Omental fat pad (tissue), 3 donors: ENCODE measurements at regions not wholly inside any gene's neighbourhood (a gene's known extent, or its start where the extent isn't known, plus 50 kb on each side); places are given as distances from the start of the nearest gene placed in this dataset.

Experiments used
- ATAC-seq: fragments of 150-250 bp; one replicate; pipeline ENCODE4 v1.9.1; 2016; ENCODE audit warnings: mild to moderate bottlenecking, moderate library complexity; ENCODE audit not compliant: low FRiP score
- DNase-seq: peaks from one replicate; pipeline ENCODE4 v3.0.0-alpha.2; 2019; ENCODE audit warnings: low spot score
- TF ChIP-seq, protein P1 (sequence below), 3 donors: fragments of 450-650 bp; IDR thresholded peaks; one replicate each; pipeline ENCODE4 v1.5.1; 2016 to 2017; ENCODE audit warnings: antibody characterized with exemption in 3 of 3, mild to moderate bottlenecking in 3 of 3, moderate library complexity in 2 of 3

- DNase-seq (no peak), ATAC-seq (no peak)
- TF ChIP-seq, protein P1, sequence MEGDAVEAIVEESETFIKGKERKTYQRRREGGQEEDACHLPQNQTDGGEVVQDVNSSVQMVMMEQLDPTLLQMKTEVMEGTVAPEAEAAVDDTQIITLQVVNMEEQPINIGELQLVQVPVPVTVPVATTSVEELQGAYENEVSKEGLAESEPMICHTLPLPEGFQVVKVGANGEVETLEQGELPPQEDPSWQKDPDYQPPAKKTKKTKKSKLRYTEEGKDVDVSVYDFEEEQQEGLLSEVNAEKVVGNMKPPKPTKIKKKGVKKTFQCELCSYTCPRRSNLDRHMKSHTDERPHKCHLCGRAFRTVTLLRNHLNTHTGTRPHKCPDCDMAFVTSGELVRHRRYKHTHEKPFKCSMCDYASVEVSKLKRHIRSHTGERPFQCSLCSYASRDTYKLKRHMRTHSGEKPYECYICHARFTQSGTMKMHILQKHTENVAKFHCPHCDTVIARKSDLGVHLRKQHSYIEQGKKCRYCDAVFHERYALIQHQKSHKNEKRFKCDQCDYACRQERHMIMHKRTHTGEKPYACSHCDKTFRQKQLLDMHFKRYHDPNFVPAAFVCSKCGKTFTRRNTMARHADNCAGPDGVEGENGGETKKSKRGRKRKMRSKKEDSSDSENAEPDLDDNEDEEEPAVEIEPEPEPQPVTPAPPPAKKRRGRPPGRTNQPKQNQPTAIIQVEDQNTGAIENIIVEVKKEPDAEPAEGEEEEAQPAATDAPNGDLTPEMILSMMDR (IDR thresholded peaks at IDR 0.05), result no peak
These were observed 227.7 kb downstream of the FSCB start for GRCh38 chr14:44279357-44279756.

- DNase-seq (no peak), ATAC-seq (no peak)
- TF ChIP-seq, protein P1 (IDR thresholded peaks at IDR 0.05), result no peak
These were observed 235.4 kb downstream of the FSCB start for GRCh38 chr14:44271637-44272036.

DNA sequence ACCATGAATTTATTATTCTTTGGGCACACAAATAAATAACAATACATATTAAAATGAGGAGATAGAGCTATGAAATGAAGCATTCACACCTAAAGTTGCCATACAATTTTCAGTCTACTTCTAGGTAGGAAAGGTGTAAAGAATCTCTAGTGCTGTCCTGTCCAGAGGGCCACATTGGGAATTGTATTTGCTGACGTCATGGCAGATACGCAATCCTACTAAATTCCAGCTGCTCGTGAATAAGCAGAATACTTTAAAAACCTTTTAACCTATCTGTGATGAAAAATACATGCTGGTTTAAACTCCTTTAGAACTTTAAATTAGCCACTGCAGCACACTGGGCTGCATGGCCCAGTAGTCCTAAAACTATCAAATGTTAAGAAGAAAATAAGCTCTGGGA lies 236.1 kb downstream of the FSCB start:
- TF ChIP-seq, protein P1 (IDR thresholded peaks at IDR 0.05), result no peak
- ATAC-seq (no peak), DNase-seq (no peak)

DNA sequence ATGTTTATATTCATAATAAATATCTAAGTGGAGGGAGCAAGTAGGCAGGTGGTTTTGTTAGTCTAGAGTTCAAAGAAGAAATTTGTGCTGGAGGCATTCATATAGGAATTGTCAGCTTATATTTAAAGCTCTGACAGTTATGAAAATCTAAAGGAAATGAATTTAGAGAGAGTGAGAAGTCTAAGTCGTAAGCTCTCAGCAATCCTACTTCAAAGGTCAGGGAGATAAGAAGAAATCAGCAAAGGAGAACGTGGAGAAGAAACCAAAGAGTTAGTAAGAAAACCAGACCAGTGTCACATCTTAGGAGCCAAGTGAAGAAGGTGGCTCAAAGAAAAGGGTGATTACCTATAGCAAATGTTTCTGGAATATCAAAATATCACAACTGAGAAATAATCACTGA lies 241.8 kb downstream of the FSCB start:
- DNase-seq (no peak), ATAC-seq (no peak)
- TF ChIP-seq, protein P1 (IDR thresholded peaks at IDR 0.05), result no peak

GRCh38 chr14:44215660-44216059 lies 291.4 kb downstream of the FSCB start:
- ATAC-seq (no peak), DNase-seq (no peak)
- TF ChIP-seq, protein P1 (IDR thresholded peaks at IDR 0.05), result no peak

GRCh38 chr14:44211718-44212117 lies 295.4 kb downstream of the FSCB start:
- ATAC-seq (no peak), DNase-seq (no peak)
- TF ChIP-seq, protein P1 (IDR thresholded peaks at IDR 0.05), result no peak

DNA sequence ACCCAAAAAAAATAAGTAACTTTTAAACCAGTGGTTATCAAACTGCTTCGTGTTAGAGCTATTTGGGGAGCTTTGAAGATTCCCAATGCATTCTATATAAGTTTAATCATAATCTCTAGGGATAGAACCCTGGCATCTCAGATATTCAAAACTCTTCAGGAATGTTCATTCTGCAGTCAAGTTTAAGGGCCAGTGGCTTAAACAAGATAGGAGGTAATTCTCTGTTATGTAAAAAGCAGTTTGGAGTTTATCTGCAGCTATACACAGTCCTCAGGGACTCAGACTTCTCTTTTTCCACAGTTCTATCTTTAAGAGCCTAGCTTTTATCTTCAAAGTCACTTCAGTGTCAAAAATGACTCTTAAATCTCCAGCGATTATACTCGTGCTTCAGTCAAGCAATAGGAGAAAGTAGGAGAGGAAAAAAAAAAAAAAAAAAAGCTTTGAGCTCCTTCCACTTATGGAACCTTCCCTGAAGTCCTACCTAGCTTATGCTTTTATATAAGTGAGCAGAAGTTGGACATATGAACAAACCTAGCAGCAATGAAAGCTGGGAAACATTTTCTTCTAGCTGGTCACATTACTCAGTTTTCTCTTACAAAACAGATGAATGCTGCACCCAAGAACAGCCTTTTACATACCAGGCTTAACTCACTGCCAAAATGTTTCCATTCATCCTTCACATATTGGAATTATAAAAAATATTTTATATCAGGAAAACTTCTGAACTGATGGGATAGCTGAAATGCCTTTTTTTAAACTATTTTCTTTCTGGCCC lies 302.8 kb downstream of the FSCB start:
- TF ChIP-seq, protein P1 (IDR thresholded peaks at IDR 0.05), result no peak
- ATAC-seq (no peak), DNase-seq (no peak)
